ENCODE measurements at regions not wholly inside any gene's neighbourhood (a gene's known extent, or its start where the extent isn't known, plus 50 kb on each side); places are given as distances from the start of the nearest gene placed in this dataset.

GRCh38 chr15:97490429-97490828, 470.1 kb upstream of the ARRDC4 start:
- Mint-ChIP-seq H3K36me3 (peaks cover 0 to 7% of the 10 kb centered on the region in 2 donors), H3K9me3 (peaks cover 0 to 9% of the 10 kb centered on the region in 2 donors)
- no peak for ATAC-seq

GRCh38 chr15:97501291-97501690, 459.2 kb upstream of the ARRDC4 start:
- peaks cover 5 to 13% of the 10 kb centered on the region in 2 donors for H3K9me3 Mint-ChIP-seq
- H3K36me3 Mint-ChIP-seq = no peaks in the 10 kb centered on the region
- no peak overlapping the region for H3K27ac Mint-ChIP-seq
- DNase-seq (ENCODE audit: low spot score in 2 of 2) = no peak
- no peak for ATAC-seq

More at GRCh38 chr15:97490429-97490828, 470.1 kb upstream of the ARRDC4 start:
- no peak for DNase-seq (ENCODE audit: low spot score in 2 of 2)
- no peak overlapping the region for H3K27ac Mint-ChIP-seq

- DNase-seq (ENCODE audit: low spot score in 2 of 2) = no peak
- H3K9me3 Mint-ChIP-seq = peaks cover 5 to 13% of the 10 kb centered on the region in 2 donors
- ATAC-seq = no peak
- H3K36me3 Mint-ChIP-seq = no peaks in the 10 kb centered on the region
- no peak overlapping the region for H3K27ac Mint-ChIP-seq
Measured at GRCh38 chr15:97502038-97502437, 458.5 kb upstream of the ARRDC4 start.

GRCh38 chr15:97504031-97504792, 456.3 kb upstream of the ARRDC4 start:
- ATAC-seq (no peak), DNase-seq (ENCODE audit: low spot score in 2 of 2) (no peak)
- no peak overlapping the region for H3K27ac Mint-ChIP-seq
- H3K9me3 Mint-ChIP-seq = peaks cover 5 to 13% of the 10 kb centered on the region in 2 donors
- H3K36me3 Mint-ChIP-seq = no peaks in the 10 kb centered on the region

DNA sequence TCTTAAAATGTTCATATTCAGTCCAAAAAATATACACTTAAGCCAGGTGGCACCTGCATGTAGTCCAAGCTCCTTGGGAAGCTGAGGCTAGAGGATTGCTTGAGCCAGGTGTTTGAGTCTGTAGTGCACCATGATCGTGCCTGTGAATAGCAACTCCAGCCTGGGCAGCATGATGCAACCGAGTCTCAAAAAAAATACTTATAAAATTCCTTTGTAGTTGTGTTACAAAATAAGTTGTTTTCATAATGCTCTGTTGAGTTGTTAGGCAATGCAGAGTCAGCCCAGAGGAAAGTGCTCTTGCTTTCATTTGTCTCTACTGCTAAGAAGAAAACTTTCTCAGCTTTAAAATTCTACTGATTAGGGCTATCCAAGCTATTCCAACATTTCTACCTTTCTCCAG, 442.8 kb upstream of the ARRDC4 start:
- no peak overlapping the region for H3K27ac Mint-ChIP-seq
- DNase-seq (ENCODE audit: low spot score in 2 of 2) = no peak
- no peaks in the 10 kb centered on the region for H3K36me3 Mint-ChIP-seq
- H3K9me3 Mint-ChIP-seq = no peaks in the 10 kb centered on the region
- no peak for ATAC-seq

DNA sequence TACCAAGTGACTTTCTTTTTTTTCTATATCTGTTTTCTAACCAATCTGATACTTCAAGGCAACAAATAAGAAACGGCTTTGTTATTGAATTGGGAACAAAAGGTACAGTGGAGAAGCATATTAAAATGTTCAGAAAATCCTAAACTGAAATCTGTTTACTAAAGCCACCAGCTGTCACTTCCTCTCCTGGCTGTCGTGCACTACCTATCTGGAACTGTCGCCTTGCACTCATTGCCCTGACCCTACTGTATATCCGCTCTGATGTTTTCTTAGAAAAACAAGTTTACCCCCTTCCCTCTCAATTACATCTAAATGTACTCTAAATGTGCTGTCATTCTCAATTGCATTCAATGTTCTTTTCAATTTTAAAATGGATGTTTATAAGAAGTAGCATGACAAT, 439.8 kb upstream of the ARRDC4 start:
- no peak for DNase-seq (ENCODE audit: low spot score in 2 of 2)
- Mint-ChIP-seq H3K27ac (no peak overlapping the region), H3K9me3 (peaks cover 0 to 4% of the 10 kb centered on the region in 2 donors), H3K36me3 (no peaks in the 10 kb centered on the region)
- no peak for ATAC-seq

- Mint-ChIP-seq H3K27ac (no peak overlapping the region), H3K36me3 (no peaks in the 10 kb centered on the region), H3K9me3 (peaks cover 0 to 4% of the 10 kb centered on the region in 2 donors)
- DNase-seq (ENCODE audit: low spot score in 2 of 2) (no peak), ATAC-seq (no peak)
Measured at GRCh38 chr15:97521381-97522285, 438.9 kb upstream of the ARRDC4 start.

DNA sequence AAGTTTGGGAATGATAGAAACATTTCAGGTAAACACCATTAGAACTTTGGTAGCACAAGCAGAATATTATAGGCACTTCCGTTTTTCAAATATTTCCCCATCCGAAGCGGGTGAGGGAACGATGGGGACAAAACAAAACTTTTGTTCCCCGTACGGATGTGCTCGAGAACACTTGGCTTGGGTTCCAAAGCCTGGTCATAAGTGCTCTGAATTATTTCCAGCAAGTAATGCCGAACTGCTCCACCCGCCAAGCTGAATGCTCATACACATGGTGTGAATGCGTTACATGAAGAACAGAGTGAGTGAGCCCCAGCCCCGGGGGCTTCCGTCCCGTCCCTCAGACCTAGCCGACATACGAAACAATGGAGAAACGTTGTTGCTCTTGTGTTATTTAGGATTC, 438.2 kb upstream of the ARRDC4 start:
- Mint-ChIP-seq H3K9me3 (peaks cover 0 to 4% of the 10 kb centered on the region in 2 donors), H3K36me3 (no peaks in the 10 kb centered on the region), H3K27ac (no peak overlapping the region)
- DNase-seq (ENCODE audit: low spot score in 2 of 2) = no peak
- ATAC-seq = no peak

- Mint-ChIP-seq H3K36me3 (no peaks in the 10 kb centered on the region), H3K27ac (no peak overlapping the region), H3K9me3 (peaks cover 0 to 4% of the 10 kb centered on the region in 2 donors)
- DNase-seq (ENCODE audit: low spot score in 2 of 2) = no peak
- ATAC-seq = no peak
Measured at GRCh38 chr15:97525809-97526208, 434.7 kb upstream of the ARRDC4 start.

DNA sequence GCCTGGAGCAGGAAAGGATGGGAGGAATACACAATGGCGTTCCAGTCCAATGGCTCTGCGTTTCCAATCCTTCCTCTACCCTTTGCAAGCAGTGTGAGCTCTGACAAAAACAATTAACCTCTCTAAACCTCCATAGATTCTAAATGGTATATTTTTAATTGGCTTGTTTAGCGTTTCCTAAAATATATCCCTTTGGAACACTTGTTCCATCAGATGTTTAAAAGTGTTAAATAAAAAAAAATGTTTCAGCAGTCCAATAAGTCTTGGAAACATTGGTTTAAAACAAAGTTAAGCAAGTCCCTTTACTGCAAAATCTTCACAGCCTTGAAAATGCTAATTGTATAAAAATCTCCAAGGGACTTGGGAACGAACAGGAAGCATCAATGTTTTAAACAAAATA, 432.3 kb upstream of the ARRDC4 start:
- Mint-ChIP-seq H3K9me3 (peaks cover 3 to 4% of the 10 kb centered on the region in 2 donors), H3K27ac (no peak overlapping the region), H3K36me3 (no peaks in the 10 kb centered on the region)
- ATAC-seq (no peak), DNase-seq (ENCODE audit: low spot score in 2 of 2) (no peak)

GRCh38 chr15:97545799-97546198, 414.7 kb upstream of the ARRDC4 start:
- Mint-ChIP-seq H3K27ac (no peak overlapping the region), H3K36me3 (peaks cover 0 to 13% of the 10 kb centered on the region in 2 donors), H3K9me3 (peaks cover 16 to 25% of the 10 kb centered on the region in 2 donors)
- DNase-seq (ENCODE audit: low spot score in 2 of 2) (no peak), ATAC-seq (no peak)

GRCh38 chr15:97547381-97547780, 413.1 kb upstream of the ARRDC4 start:
- no peak overlapping the region for H3K27ac Mint-ChIP-seq
- DNase-seq (ENCODE audit: low spot score in 2 of 2) (no peak), ATAC-seq (no peak)
- peaks cover 22 to 28% of the 10 kb centered on the region in 2 donors for H3K9me3 Mint-ChIP-seq
- H3K36me3 Mint-ChIP-seq = peaks cover 0 to 13% of the 10 kb centered on the region in 2 donors

- DNase-seq (ENCODE audit: low spot score in 2 of 2) = no peak
- no peak for ATAC-seq
- Mint-ChIP-seq H3K9me3 (peaks cover 7 to 11% of the 10 kb centered on the region in 2 donors), H3K36me3 (peaks cover 0 to 6% of the 10 kb centered on the region in 2 donors), H3K27ac (no peak overlapping the region)
Measured at GRCh38 chr15:97561529-97561928, 399.0 kb upstream of the ARRDC4 start.

- no peak overlapping the region for H3K27ac Mint-ChIP-seq
- DNase-seq (ENCODE audit: low spot score in 2 of 2) (no peak), ATAC-seq (no peak)
- H3K36me3 Mint-ChIP-seq = peaks cover 0 to 6% of the 10 kb centered on the region in 2 donors
- H3K9me3 Mint-ChIP-seq = peaks cover 6 to 9% of the 10 kb centered on the region in 2 donors
Measured at GRCh38 chr15:97563516-97563915, 397.0 kb upstream of the ARRDC4 start.

DNA sequence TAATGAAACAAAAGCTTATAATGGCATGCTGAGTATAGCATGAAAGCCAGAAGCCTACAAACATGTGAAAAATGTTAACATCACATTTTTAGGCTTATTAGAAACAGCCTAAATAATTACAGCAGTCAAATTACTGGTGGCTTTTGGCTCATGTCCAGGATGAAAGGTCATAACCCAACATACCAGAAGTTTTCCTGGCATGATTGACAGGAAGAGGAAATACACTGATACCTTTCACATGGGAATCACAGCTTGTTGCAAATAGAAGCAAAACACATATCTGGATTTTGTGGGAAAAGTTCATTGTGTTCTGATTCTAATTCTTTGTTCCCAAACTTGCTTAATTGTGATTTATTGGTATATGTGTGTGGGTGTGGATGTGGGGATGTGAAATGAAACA, 393.5 kb upstream of the ARRDC4 start:
- peaks cover 0 to 4% of the 10 kb centered on the region in 2 donors for H3K9me3 Mint-ChIP-seq
- ATAC-seq = no peak
- no peaks in the 10 kb centered on the region for H3K36me3 Mint-ChIP-seq
- DNase-seq (ENCODE audit: low spot score in 2 of 2) = no peak
- no peak overlapping the region for H3K27ac Mint-ChIP-seq

DNA sequence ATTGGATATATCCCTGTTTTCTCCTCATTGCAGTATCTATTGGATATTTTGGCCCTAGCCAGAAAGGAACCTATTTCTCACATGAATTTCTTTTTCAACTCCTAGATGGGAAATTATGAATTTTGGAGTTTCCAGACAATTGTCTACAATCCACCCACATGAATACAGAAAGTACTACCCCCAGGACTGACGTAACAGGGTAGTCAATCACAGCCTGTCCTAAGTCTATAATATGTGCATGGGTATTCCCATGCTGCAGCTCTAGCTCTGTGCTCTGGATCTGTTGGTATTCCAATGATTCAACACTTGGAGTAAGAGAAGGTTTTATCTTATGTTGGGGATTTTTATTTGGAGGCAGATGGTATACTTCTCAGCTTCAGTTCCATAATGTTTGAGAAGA, 393.1 kb upstream of the ARRDC4 start:
- peaks cover 0 to 4% of the 10 kb centered on the region in 2 donors for H3K9me3 Mint-ChIP-seq
- no peak overlapping the region for H3K27ac Mint-ChIP-seq
- ATAC-seq (no peak), DNase-seq (ENCODE audit: low spot score in 2 of 2) (no peak)
- no peaks in the 10 kb centered on the region for H3K36me3 Mint-ChIP-seq

GRCh38 chr15:97576929-97577645, 383.4 kb upstream of the ARRDC4 start:
- H3K9me3 Mint-ChIP-seq = peaks cover 17 to 28% of the 10 kb centered on the region in 2 donors
- ATAC-seq (no peak), DNase-seq (ENCODE audit: low spot score in 2 of 2) (no peak)
- H3K36me3 Mint-ChIP-seq = peaks cover 0 to 1% of the 10 kb centered on the region in 2 donors
- H3K27ac Mint-ChIP-seq = no peak overlapping the region
